SK-N-SH (cell line): ENCODE measurements at regions not wholly inside any gene's neighbourhood (a gene's known extent, or its start where the extent isn't known, plus 50 kb on each side); places are given as distances from the start of the nearest gene placed in this dataset.

ENCODE experiments used
- CHD2 ChIP-seq: fragments of 150-350 bp; IDR thresholded peaks from 2 replicates; pipeline ENCODE4 v1.6.1; 2018; ENCODE audit warnings: low read length; ENCODE audit not compliant: partially characterized antibody
- CTCF ChIP-seq: fragments of 200-600 bp; sonication (generic); IDR thresholded peaks from 2 replicates; pipeline ENCODE4 v1.6.1; 2017; ENCODE audit warnings: antibody characterized with exemption, mild to moderate bottlenecking, moderate library complexity
- EP300 ChIP-seq, 2 experiments: IDR thresholded peaks; 2 replicates each; pipeline versions ENCODE4 v1.4.0 to v1.6.1; 2012; ENCODE audit warnings: borderline replicate concordance in 1 of 2, low read depth in 1 of 2, low read length in 1 of 2
- FOXJ3 ChIP-seq: sonication (generic); formaldehyde crosslinking; IDR thresholded peaks from 2 replicates; pipeline ENCODE4 v1.5.1; 2020; ENCODE audit warnings: mild to moderate bottlenecking, missing genetic modification reagents
- GATA2 ChIP-seq: sonication (generic); formaldehyde crosslinking; IDR thresholded peaks from 2 replicates; pipeline ENCODE4 v1.5.0; 2020; ENCODE audit warnings: mild to moderate bottlenecking, missing genetic modification reagents
- NFIC ChIP-seq: IDR thresholded peaks from 2 replicates; pipeline ENCODE4 v1.4.0; 2012; ENCODE audit warnings: borderline replicate concordance
- NRF1 ChIP-seq: IDR thresholded peaks from 2 replicates; pipeline ENCODE4 v1.6.1; 2012; ENCODE audit warnings: low read depth, mild to moderate bottlenecking, low read length
- POLR2AphosphoS5 ChIP-seq: IDR thresholded peaks from 2 replicates; pipeline ENCODE4 v1.6.1; 2012; ENCODE audit warnings: low read depth, low read length
- RAD21 ChIP-seq: IDR thresholded peaks from 2 replicates; pipeline ENCODE4 v1.6.1; 2012; ENCODE audit warnings: mild to moderate bottlenecking, low read length
- RCOR1 ChIP-seq: fragments of 150-350 bp; IDR thresholded peaks from 2 replicates; pipeline ENCODE4 v1.6.1; 2017; ENCODE audit warnings: antibody characterized with exemption, low read length
- SIN3A ChIP-seq: IDR thresholded peaks from 2 replicates; pipeline ENCODE4 v1.6.1; 2012; ENCODE audit warnings: low read depth, mild to moderate bottlenecking, low read length, moderate library complexity, borderline replicate concordance
- TCF12 ChIP-seq: IDR thresholded peaks from 2 replicates; pipeline ENCODE4 v1.4.0; 2012
- TF ChIP-seq, protein P1 (sequence below): IDR thresholded peaks from 2 replicates; pipeline ENCODE4 v1.4.0; 2012; ENCODE audit warnings: low read depth, borderline replicate concordance
- TF ChIP-seq, protein P2 (sequence below): IDR thresholded peaks from 2 replicates; pipeline ENCODE4 v1.6.1; 2012; ENCODE audit warnings: mild to moderate bottlenecking, low read depth, low read length, moderate library complexity

DNA sequence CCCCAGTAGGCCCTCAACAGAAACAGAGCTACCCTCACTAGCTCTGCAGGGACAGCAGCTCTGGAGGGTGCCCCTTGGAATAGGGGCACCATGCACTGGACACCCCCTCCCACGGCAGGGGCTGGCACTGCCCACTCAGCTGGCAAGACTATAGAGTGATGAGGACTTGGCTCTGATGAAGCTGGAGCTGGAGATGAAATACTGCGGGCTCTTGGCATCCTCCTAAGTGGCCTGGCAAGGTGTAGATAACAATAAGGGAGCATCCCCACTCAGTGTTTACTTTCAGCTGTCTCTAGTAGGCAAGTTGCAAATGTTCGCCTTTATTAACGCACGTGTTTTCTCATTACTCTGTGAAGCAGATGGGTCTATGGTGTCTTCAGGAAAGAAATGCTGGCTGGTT lies 92.7 kb downstream of the PDCL3 start:
- TF ChIP-seq CTCF (no peak), NRF1 (no peak), POLR2AphosphoS5 (no peak), CHD2 (no peak), GATA2 (CRISPR knock-in tag) (no peak), SIN3A (no peak), FOXJ3 (no peak), NFIC (no peak), EP300 (IDR thresholded peaks at IDR 0.05; ENCODE audit: borderline replicate concordance in 1 of 2, low read depth in 1 of 2, low read length in 1 of 2) (no peak), RAD21 (no peak), TCF12 (no peak), RCOR1 (no peak)
- TF ChIP-seq, protein P1, sequence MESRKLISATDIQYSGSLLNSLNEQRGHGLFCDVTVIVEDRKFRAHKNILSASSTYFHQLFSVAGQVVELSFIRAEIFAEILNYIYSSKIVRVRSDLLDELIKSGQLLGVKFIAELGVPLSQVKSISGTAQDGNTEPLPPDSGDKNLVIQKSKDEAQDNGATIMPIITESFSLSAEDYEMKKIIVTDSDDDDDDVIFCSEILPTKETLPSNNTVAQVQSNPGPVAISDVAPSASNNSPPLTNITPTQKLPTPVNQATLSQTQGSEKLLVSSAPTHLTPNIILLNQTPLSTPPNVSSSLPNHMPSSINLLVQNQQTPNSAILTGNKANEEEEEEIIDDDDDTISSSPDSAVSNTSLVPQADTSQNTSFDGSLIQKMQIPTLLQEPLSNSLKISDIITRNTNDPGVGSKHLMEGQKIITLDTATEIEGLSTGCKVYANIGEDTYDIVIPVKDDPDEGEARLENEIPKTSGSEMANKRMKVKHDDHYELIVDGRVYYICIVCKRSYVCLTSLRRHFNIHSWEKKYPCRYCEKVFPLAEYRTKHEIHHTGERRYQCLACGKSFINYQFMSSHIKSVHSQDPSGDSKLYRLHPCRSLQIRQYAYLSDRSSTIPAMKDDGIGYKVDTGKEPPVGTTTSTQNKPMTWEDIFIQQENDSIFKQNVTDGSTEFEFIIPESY = no peak
- TF ChIP-seq, protein P2, sequence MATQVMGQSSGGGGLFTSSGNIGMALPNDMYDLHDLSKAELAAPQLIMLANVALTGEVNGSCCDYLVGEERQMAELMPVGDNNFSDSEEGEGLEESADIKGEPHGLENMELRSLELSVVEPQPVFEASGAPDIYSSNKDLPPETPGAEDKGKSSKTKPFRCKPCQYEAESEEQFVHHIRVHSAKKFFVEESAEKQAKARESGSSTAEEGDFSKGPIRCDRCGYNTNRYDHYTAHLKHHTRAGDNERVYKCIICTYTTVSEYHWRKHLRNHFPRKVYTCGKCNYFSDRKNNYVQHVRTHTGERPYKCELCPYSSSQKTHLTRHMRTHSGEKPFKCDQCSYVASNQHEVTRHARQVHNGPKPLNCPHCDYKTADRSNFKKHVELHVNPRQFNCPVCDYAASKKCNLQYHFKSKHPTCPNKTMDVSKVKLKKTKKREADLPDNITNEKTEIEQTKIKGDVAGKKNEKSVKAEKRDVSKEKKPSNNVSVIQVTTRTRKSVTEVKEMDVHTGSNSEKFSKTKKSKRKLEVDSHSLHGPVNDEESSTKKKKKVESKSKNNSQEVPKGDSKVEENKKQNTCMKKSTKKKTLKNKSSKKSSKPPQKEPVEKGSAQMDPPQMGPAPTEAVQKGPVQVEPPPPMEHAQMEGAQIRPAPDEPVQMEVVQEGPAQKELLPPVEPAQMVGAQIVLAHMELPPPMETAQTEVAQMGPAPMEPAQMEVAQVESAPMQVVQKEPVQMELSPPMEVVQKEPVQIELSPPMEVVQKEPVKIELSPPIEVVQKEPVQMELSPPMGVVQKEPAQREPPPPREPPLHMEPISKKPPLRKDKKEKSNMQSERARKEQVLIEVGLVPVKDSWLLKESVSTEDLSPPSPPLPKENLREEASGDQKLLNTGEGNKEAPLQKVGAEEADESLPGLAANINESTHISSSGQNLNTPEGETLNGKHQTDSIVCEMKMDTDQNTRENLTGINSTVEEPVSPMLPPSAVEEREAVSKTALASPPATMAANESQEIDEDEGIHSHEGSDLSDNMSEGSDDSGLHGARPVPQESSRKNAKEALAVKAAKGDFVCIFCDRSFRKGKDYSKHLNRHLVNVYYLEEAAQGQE = no peak
